OCI-LY1 (cell line): ENCODE measurements at regions not wholly inside any gene's neighbourhood (a gene's known extent, or its start where the extent isn't known, plus 50 kb on each side); places are given as distances from the start of the nearest gene placed in this dataset.

Experiments used
- CTCF ChIP-seq: fragments of 200-600 bp; sonication (generic), shearing (Covaris generic); IDR thresholded peaks from 2 replicates; pipeline ENCODE4 v1.5.1; 2017; ENCODE audit warnings: mild to moderate bottlenecking, antibody characterized with exemption, low read length, moderate library complexity, mixed read lengths
- EZH2 ChIP-seq: fragments of 200-600 bp; sonication (generic), shearing (Covaris generic); IDR thresholded peaks from 2 replicates; pipeline ENCODE4 v1.8.0; 2017; ENCODE audit warnings: borderline replicate concordance, mixed run types, mild to moderate bottlenecking, antibody characterized with exemption, low read length, moderate library complexity, mixed read lengths

GRCh38 chr21:28356422-28356821 lies 636.3 kb downstream of the LTN1 start:
- no peak for TF ChIP-seq EZH2
- no peak for TF ChIP-seq CTCF
